HUES6 (cell line): ENCODE measurements at regions not wholly inside any gene's neighbourhood (a gene's known extent, or its start where the extent isn't known, plus 50 kb on each side); places are given as distances from the start of the nearest gene placed in this dataset.
A peak's percentile ranks its signal among the peaks of the same experiment; 100 is the strongest.

ENCODE experiments used
- H3K27ac ChIP-seq: 2 replicates; pipeline ENCODE4 v1.7.0; 2013; ENCODE audit warnings: low read depth, mild to moderate bottlenecking, low read length, inconsistent platforms
- H3K27me3 ChIP-seq: 2 replicates; pipeline ENCODE4 v1.6.1; 2013; ENCODE audit warnings: low read length; ENCODE audit not compliant: control insufficient read depth, insufficient read depth
- H3K36me3 ChIP-seq: 2 replicates; pipeline ENCODE4 v1.6.1; 2013; ENCODE audit warnings: low read length; ENCODE audit not compliant: control insufficient read depth, insufficient read depth
- H3K4me1 ChIP-seq: 2 replicates; pipeline ENCODE4 v1.6.1; 2013; ENCODE audit warnings: low read length; ENCODE audit not compliant: control insufficient read depth, insufficient read depth
- H3K4me3 ChIP-seq: 2 replicates; pipeline ENCODE4 v1.5.1; 2013; ENCODE audit warnings: low read depth, low read length
- H3K9ac ChIP-seq: one replicate; pipeline ENCODE4 v1.6.1; 2013; ENCODE audit warnings: mild to moderate bottlenecking, low read length
- H3K9me3 ChIP-seq: 2 replicates; pipeline ENCODE4 v1.6.1; 2013; ENCODE audit warnings: low read depth, low read length; ENCODE audit not compliant: control insufficient read depth, insufficient read depth

DNA sequence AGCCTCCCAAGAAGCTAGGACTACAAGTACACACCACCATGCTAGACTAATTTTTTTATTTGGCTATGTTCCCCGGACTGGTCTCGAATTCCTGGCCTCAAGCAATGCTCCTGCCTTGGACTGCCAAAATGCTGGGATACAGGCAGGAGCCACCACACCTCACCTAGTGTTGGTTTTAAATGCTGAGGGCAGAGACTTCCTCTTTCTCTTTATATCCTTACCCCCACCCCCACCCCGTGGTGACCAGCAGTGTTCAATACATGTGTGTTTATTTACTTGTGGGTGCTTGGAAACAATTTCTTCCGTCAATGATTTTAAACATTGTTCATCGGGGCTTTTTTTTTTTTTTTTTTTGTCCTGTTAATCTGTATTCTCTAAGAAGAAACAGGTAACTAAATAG lies 158.9 kb downstream of the ZBTB18 start:
- Histone ChIP-seq H3K9ac (no peak overlapping the region), H3K27ac (no peak overlapping the region), H3K36me3 (no peaks in the 10 kb centered on the region), H3K27me3 (no peaks in the 10 kb centered on the region), H3K4me1 (peaks cover 8% of the 10 kb centered on the region; the same call in 1 of the 2 replicates), H3K4me3 (no peak overlapping the region), H3K9me3 (peaks cover 3% of the 10 kb centered on the region; the same call in 1 of the 2 replicates)

DNA sequence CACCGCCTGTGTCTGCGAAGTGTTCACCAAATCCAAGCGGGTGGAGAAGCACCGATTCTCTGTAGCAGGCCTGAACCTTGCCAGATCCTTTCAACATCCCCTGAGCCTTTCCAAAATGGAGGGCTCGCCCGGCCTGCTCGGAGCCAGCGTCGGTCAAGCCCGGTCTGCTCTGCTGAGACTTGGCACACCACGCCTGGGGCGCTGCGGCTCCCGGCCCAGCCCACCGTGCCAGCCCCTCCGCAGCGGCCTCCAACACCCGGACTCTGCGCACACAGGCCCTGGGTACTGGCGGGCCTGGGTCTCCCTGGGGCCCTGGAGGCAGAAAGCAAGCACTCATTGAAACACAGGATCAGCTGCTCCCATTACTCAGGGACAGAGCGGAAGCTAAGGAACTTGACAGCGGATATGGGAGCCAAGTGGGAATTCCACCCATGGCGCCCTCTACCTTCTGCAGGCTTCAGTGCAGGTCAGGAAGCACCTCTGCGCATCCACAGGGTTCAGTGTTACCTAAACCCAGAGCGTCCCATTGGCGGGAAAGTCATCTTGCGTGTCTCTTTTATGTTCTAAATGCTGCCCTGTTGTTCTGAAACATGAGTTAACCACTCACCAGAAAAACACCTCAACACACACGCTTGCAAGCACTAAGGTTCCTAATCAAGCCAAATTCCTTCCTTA lies 159.9 kb downstream of the ZBTB18 start:
- H3K9me3 ChIP-seq, result peaks cover 3% of the 10 kb centered on the region; the same call in 1 of the 2 replicates
- H3K27me3 ChIP-seq, result no peaks in the 10 kb centered on the region
- no peak overlapping the region for H3K4me3 ChIP-seq
- no peaks in the 10 kb centered on the region for H3K36me3 ChIP-seq
- peaks cover 8% of the 10 kb centered on the region; the same call in 1 of the 2 replicates for H3K4me1 ChIP-seq
- no peak overlapping the region for H3K9ac ChIP-seq
- no peak overlapping the region for H3K27ac ChIP-seq

DNA sequence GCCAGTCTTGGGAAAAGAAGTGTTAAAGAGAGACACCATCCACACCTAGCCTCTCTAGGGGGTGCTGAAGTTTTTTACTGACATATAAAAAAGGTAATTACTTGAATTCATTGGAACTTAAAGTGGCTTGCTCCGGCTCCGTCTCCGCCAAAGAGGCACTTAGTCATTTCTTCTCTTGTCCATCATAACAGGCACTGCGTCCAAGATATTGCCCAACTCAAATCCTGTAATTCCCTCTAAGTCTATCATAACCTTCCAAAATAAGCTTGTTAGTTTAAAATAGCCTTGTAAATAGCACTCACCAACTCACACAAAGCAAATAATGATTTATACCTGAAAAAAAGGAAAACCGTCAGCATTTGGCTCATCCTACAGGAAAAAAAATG lies 160.5 kb downstream of the ZBTB18 start:
- Histone ChIP-seq H3K4me1 (peaks cover 8% of the 10 kb centered on the region; the same call in 1 of the 2 replicates), H3K4me3 (no peak overlapping the region), H3K9ac (no peak overlapping the region), H3K9me3 (peaks cover 3% of the 10 kb centered on the region; the same call in 1 of the 2 replicates), H3K36me3 (no peaks in the 10 kb centered on the region), H3K27ac (no peak overlapping the region), H3K27me3 (no peaks in the 10 kb centered on the region)

DNA sequence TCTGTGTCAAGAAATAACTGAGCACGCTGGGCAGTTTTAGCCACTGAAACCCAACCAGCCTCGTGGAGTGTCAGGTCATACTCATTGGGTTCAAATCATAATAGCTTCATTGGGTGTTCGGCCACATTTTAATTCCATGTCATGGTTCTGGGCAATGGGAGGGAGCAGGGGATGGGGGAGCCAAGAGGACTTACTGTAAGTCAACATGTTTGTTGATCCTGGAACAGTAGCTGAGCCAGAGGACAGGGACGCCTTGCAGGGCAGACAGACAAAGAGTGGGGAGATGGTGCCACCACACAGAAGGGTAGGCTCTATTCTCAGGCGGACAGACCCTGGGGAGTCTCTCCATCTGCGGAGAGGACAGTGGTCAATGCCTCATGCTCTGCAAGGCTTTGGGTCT lies 161.1 kb downstream of the ZBTB18 start:
- H3K4me3 ChIP-seq, result no peak overlapping the region
- no peak overlapping the region for H3K9ac ChIP-seq
- H3K27ac ChIP-seq, result no peak overlapping the region
- H3K4me1 ChIP-seq, result peaks cover 8% of the 10 kb centered on the region; the same call in 1 of the 2 replicates
- H3K36me3 ChIP-seq, result no peaks in the 10 kb centered on the region
- H3K9me3 ChIP-seq, result peaks cover 3% of the 10 kb centered on the region; the same call in 1 of the 2 replicates
- H3K27me3 ChIP-seq, result no peaks in the 10 kb centered on the region

DNA sequence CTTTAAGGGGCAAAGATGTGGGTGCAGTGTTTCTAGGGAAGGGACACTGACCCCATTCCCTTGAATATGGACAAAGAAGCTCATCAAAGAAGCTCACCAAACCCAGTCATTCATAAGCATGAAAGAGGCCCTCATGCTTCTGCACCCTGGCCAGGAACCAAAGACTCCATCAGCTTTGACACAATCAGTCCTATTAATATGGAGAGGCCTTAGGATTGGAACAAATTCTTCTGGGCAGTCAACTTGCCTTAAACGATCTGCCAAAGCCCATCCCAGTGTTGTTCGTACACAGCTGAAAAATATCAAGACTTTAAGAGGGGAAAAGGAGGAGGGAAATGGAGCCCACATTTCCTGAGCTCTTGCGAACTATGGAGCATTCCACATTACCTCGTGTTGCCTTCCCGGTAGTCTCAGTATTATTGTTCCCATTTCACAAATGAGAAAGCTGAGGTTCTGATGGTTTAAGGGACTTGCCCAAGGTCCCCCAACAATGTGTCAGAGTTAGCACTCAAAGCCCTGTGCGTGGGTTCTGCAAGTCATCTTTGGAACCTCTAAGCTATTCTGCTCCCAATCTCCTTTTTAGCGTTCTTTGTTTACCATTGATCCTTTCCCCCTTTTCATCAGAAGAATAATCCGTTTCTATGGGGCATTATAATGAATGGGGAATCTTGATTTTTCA lies 161.9 kb downstream of the ZBTB18 start:
- Histone ChIP-seq H3K9me3 (peaks cover 3% of the 10 kb centered on the region; the same call in 1 of the 2 replicates), H3K4me3 (no peak overlapping the region), H3K27ac (no peak overlapping the region), H3K9ac (no peak overlapping the region), H3K36me3 (no peaks in the 10 kb centered on the region), H3K27me3 (no peaks in the 10 kb centered on the region), H3K4me1 (peaks cover 8% of the 10 kb centered on the region; the same call in 1 of the 2 replicates)

DNA sequence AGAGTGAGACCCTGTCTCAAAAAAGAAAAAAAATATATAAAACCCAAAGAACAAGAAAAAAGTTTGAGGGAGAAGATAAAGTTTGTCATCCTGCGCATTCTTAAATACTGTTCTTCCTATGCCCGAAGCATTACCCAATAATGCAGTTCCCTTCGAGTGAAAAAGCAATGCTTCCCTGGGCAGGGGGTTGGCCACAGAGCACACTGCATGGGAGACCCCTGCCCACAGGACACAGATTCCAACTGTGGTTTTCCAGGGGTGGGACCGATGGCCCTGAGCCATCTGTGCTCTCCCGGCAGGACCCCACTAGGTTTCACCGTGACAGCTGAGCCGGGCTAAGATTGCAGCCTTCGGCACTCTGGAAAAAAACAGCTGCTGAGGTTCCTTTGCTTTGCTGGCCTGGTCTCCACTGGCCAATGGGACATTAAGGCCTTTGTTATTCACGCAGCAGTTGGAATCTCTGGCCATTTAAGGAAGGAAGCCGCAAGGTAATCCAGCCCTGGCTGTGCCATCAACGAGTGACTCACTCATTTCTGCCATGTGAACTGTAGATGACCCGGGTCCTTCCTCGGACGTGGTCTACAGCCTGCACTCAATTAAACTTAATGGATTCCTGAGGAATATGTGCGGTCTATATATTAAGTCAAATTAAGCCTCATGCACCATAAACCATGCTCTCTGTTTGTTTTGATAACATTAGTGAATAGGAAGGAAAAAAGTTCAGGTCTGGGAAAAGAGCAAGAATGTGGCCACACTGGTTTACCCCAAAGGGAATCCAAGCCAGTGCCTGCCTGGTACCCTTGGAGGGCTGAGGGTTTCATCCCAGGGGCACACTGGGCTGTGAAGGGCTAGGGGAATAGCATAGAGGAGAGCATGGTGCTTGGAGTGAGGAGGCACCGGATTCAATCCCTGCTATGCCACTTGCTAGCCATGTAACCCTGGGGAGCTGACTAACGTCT lies 163.2 kb downstream of the ZBTB18 start:
- no peaks in the 10 kb centered on the region for H3K36me3 ChIP-seq
- peaks cover 8% of the 10 kb centered on the region; the same call in 1 of the 2 replicates for H3K4me1 ChIP-seq
- H3K9me3 ChIP-seq, result peaks cover 3% of the 10 kb centered on the region; the same call in 1 of the 2 replicates
- no peaks in the 10 kb centered on the region for H3K27me3 ChIP-seq
- H3K9ac ChIP-seq, result no peak overlapping the region
- peak overlapping the region; percentile 58; the same call in 1 of the 2 replicates for H3K27ac ChIP-seq
- no peak overlapping the region for H3K4me3 ChIP-seq

DNA sequence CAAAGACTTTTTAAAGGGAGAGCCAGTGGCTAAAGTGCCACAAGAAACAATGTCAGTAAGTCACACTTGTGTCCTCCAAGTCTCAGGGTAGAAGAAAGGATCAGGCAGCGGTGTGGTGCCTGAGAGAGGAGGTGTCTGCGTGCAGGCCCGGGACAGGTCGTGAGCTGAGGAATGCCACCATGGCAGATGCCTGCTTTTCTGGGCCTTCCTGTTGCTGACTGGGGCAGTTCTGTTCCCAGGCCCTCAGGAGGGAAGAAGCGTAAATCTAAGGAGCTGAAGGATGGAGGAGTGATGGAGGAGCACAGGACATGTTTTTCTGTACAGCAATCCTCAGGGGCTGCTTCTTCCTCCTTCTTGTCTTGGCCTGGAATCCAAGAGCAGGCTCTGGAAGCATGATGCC lies 165.8 kb downstream of the ZBTB18 start:
- no peak overlapping the region for H3K27ac ChIP-seq
- peaks cover 3% of the 10 kb centered on the region; the same call in 1 of the 2 replicates for H3K9me3 ChIP-seq

DNA sequence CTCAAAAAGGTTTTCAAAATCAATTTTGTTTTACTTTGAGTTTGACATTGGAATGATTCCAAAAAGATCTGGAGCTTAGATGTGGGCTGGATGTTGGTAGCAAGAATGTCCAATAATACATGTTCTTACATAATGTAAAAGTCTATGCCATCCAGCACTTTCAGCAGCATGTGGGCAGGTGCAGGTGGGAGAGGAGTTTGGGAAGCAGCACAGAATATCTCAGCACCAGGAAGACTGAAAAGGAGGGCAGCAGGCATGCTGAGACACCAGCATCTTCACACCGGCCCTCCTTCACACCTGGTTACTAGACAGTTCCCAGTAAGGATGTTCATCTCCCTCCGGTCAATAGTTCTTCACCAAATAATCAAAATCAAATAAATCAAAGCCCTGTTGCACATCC lies 166.6 kb downstream of the ZBTB18 start:
- no peak overlapping the region for H3K27ac ChIP-seq
- no peaks in the 10 kb centered on the region for H3K27me3 ChIP-seq
- no peak overlapping the region for H3K4me3 ChIP-seq
- no peak overlapping the region for H3K9ac ChIP-seq
- H3K9me3 ChIP-seq, result peaks cover 3% of the 10 kb centered on the region; the same call in 1 of the 2 replicates
- no peaks in the 10 kb centered on the region for H3K36me3 ChIP-seq
- H3K4me1 ChIP-seq, result peaks cover 8% of the 10 kb centered on the region; the same call in 1 of the 2 replicates

More for the DNA sequence above, 165.8 kb downstream of the ZBTB18 start:
- no peak overlapping the region for H3K4me3 ChIP-seq
- H3K9ac ChIP-seq, result no peak overlapping the region
- peaks cover 8% of the 10 kb centered on the region; the same call in 1 of the 2 replicates for H3K4me1 ChIP-seq
- no peaks in the 10 kb centered on the region for H3K36me3 ChIP-seq
- no peaks in the 10 kb centered on the region for H3K27me3 ChIP-seq

DNA sequence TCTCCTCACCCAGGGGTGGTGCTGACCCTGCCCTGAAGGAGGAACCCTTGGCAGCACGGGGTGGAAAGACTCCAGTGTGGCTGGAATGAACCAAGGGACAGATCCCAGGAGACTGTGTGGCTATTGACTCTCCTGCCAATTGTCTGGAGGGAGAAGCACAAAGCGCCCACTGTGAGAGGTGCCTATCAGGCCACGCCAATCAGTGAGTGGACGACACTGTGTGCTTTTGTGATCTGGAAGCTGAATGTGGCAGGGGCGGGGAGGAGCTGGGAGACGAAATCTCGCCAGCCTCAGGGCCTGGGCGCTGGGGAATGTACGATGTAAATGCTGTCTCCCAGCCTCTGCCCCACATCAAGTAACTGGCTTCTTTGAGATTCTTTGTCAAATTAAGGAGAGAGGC lies 167.1 kb downstream of the ZBTB18 start:
- Histone ChIP-seq H3K4me3 (no peak overlapping the region), H3K27ac (no peak overlapping the region), H3K9me3 (peaks cover 3% of the 10 kb centered on the region; the same call in 1 of the 2 replicates), H3K4me1 (peaks cover 8% of the 10 kb centered on the region; the same call in 1 of the 2 replicates), H3K27me3 (no peaks in the 10 kb centered on the region), H3K9ac (no peak overlapping the region), H3K36me3 (no peaks in the 10 kb centered on the region)

DNA sequence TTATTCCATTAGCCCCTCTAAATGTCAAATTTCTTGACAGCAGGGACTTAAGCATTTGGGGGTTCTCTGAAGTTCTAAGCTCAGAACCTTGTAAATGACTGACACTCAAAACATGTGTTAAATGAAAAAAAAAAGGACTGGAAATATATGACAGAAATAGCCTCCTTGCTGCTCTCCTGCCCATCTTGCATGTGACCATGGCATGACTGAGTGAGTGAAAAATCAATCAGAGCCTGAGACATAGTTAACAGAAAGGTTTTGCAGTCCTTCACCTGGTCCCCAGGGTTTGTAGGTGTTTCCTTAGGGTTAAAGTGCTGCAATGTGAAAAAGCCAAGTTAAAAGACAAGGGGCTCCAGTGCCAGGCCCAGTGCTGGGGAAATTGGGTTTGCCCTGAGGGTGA lies 168.1 kb downstream of the ZBTB18 start:
- Histone ChIP-seq H3K9me3 (peaks cover 3% of the 10 kb centered on the region; the same call in 1 of the 2 replicates), H3K27ac (no peak overlapping the region), H3K4me3 (no peak overlapping the region), H3K4me1 (peaks cover 6% of the 10 kb centered on the region; the same call in 1 of the 2 replicates), H3K9ac (no peak overlapping the region), H3K36me3 (no peaks in the 10 kb centered on the region), H3K27me3 (no peaks in the 10 kb centered on the region)
